CD4-positive, alpha-beta T cell treated with Interleukin-12 subunit alpha and Interleukin-12 subunit beta, for 1 hour (primary cell): ENCODE measurements at regions not wholly inside any gene's neighbourhood (a gene's known extent, or its start where the extent isn't known, plus 50 kb on each side); places are given as distances from the start of the nearest gene placed in this dataset.

Source experiments
- DNase-seq: peaks from one replicate; pipeline ENCODE4 v3.0.0-alpha.2; 2020

DNA sequence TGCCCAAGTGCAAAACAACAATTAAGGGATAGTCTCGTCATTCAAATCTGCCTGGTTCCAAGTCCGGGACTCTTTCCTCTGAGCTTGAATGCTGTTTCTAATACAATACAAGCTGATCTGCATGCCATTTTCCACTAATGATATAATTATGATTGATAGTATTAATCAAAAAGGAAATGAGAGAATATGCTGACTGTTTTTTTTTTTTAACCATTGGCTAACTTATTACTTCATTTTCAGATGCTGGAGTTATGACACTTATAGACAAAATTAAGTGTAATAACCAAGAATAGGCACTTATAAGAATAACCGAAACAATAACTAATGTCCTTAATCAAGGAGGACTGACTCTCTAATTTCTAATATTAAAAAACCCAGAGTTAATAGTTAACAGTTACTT, 343.6 kb downstream of the LPIN1 start:
- DNase-seq: no peak

DNA sequence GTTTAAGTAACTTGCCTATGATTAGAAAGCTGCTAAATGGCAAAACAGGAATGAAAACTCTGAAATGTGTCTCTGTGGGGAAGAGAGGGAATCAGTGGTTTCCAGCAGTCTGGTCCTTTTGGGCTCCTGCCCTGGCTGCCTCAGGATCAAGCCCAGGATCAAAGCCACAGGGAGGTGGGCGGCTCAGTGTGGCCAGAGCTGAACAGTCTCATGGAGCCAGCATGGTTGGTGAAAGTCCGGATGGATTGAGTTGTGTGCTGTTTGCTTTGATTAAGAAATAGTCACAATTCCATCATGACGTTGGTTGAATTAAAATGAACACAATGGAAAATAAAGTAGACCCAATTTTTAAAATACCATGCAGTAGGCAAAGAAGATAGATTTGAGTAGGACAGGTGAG, 344.2 kb downstream of the LPIN1 start:
- DNase-seq: no peak

DNA sequence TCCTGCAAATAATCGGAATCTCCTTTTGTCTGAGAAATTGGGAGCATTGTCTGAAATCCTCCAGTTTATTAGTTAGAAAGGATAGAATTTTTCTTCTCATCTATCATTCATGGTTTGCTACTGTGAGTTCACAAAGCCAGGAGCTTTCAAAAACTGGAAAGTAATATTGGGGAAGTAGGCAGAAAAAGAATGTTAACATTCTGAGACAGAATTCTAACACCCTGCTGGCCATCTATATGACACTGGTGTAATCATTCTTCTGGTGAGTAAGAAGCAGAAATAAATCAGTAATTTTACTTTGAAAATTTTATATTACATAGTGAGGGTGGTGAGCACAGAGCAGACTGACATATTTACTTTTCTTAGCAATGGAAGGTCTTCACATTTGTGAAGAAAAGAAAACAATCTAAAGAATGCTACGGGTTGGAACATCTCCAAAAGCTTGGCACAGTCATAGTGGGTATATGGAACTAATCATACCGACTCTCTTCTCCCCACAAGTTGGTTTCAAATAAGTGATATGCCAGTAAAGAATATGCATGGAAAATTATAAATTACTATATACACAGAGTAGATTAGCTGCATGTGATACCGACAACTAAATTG, 344.9 kb downstream of the LPIN1 start:
- no peak for DNase-seq

DNA sequence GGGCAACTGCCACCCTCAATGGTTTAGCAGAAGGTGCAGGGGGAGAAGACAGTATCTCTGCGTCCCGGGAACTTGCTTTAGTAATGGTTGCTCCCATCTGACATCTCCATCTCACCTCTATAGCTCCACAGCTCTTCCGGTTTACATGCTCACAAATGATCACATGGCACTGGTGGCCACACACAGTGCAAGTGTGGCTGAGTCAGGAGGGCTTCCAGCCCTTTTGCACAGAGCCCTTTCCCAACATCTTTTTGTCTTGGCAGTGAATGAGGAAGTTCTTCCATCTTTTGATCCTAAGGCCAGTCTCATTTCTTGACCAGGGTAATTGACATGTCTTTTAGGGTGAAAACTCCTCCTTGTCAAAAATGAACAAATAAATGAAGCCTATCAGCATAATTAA, 347.7 kb downstream of the LPIN1 start:
- DNase-seq: no peak

DNA sequence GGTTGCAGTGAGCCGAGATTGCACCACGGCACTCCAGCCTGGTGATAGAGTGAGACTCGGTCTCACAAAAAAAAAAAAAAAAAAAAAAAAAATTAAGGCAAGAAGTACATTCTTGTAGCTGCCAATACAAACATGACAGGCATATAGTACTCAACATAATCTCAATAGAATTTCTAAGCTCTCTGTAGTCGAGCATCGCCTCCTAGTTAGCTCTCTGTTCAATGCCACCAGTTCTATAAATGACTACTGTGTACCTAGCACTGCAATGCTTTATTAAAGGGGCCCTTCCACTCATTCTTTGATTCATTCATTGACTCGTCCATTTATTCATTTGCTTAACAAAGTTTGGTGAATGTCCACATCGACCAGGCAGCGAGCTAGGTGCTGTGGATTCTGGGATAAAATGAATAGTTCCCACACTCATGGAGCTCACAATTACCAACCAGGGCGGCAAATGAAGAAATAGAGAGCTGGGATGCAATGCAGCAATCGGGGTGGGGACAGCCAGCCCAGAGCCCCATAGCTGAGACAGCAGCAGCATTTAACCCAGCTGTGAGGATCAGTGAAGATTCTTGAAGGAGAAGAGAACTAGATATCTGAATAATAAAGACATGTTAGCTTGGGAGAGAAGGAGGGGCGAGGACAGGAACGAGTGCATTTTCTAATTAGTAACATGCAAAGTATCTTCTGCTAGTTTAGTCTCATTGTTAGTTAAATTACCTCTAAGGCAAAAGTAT, 349.8 kb downstream of the LPIN1 start:
- no peak for DNase-seq

DNA sequence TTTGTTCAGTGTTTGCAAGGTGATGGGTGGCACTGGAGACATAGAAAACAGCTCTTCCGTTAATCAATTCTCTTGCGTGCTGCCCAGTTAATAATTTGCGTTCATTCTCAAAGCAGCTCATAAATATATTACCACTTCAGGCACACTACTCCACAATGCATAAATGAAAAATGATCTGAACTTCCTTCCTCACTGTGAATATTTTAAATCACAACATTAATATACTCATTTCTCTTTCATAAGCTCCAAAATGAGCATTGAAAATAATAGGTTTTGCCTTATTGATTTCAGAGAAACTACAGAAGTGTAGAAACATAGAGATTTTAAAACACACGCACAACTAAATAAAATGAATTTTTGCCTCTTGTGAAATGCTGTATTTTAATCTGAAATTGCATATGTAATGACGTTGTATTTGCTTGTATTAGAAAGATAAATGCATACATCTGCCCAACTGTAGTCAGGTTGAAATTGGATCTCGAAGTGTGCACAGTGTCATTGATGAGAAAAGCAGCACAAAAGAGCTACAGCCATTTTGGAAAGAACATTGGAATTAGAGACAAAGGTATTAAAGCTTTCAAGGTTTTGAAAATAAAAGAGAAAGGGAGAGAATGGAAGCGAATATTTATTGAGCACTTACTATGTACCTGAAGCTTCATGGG, 350.5 kb downstream of the LPIN1 start:
- DNase-seq: no peak

DNA sequence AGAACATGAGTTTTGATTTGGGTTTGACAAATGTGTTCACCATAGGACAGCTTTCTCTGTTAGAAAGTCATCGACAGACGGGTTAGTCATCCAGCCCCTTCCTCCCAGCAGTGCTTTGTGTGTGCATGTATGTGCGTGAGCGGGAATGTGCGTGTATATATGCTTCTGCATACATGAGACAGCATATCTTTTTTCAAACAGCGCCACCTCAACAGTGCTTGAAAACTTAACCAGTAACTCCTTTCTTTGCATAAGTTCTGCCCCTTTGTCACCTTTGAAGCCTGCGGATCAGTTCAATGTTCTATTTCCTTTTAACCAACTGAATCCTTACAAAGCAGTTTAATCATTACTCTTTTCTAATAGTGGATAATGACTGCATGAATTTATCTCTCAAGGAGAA, 351.4 kb downstream of the LPIN1 start:
- no peak for DNase-seq

DNA sequence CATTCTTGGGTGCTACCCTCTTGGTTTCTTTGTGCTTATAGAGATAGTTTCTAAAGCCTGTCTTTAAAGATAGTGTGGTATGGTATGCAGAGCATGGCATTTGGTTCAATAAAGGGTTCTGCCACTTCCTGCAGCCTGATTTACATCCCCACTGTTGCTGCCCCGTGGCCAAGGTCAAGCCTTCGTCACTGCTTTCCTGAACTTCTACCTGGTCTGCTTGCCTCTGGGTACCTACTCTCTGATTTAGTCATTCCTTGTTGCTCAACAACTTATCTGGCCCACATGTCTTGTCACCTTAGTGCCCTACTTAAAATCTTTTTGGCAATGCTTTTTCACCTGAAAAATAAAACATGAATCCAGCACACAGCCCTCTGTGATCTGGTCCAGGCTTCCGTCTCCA, 352.9 kb downstream of the LPIN1 start:
- DNase-seq: no peak

DNA sequence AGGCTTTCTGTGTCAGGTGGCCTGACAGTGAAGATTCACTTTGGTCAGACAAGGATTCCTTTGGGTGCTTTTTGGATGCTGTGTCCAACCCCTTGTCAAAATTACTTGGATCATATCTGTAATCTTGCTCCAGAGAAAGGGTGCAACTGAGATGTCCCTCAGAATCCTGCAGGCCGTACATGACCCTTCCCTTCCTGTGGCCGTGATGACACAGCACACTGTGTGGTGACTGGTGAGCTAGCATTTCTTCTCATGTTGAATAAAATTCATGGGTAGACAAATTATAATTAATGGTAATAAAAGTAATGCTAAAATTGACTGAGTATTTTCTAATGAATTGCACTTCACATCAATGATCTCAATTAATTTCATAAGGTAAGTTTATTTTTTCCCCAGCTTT, 356.2 kb downstream of the LPIN1 start:
- no peak for DNase-seq

DNA sequence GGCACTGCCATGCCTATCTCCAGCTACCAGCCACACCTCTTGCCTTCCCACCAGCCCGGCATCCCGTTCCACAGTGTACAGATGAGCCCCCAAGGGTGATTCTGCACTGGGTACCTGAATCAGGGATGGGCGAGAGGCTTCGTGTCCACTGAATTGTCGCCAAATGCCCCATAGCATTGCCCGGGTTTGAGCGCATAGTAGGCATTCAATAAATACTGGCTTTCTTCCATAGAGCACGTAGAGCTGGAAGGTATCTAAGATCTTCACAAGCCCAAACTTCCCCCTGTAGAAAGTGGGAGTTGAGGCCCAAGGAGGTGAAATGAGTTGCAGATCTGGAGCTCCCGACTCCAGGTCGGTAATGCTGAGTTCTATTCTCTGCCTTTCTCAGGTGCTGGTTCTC, 358.7 kb downstream of the LPIN1 start:
- DNase-seq: no peak

DNA sequence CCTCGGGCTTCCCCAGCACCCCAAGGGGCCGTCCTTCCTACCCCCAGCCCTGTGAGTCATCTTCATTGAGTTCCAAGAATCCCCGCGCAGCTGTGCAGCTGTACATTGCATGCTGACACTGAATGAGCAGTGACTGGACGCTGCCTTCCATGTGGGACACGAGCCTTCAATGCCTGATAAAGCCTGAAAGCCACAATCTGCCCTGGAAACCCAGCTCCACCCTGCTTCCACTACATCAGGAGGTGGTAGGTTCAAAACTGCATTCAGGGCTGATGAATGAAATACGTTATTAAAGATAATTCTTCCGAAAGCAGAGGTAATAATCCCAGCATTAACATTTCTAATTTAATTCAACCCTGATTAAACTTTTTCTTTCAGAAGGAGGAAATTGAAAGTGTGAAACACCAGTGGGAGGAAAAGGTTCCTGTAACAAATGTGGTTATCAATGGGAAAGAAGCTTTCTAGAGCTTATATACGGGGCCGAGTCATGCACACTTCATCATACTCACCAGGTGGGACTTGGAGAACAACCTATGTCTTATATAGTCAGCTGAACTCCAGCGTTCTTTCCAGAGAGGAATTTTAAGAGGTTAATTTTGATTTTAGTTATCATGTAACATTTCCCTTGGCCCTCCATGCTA, 360.1 kb downstream of the LPIN1 start:
- DNase-seq: no peak

DNA sequence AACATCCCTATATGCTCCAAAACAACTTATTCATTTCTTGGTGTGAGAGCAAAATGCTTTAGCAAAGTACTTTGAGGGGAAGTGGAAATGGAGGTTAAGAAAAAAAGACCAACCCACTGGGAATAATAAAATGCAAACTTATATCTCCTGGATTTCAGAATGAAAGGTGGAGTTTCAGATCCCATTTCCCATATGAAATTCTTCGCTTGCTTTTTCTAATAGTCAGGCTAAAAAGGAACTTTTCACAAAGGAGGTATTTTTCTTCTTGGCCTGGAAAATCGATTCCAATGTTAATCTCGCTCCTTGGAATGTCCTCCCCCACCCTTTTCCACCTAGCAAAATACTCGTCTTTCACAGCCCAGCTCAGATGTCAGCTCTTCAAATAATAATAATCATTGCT, 360.9 kb downstream of the LPIN1 start:
- no peak for DNase-seq

DNA sequence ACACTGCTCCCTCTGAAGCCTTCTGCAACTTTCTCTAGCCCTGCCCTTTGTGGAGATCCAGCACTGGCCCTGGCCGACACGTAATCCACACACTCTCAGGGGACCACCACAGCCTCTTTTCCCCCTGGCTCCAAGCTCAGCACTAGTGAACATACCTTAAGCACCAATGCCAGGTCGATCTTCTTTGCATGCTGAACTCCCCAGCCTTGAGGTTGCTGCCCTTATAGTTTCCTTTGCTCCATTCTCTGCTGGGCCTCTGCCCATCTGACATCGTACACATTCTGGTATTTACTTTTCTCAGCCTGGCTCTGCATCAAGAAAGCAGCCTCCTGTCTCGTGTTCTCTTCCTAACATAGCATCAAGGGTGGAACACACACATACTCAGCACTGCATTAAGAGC, 361.5 kb downstream of the LPIN1 start:
- DNase-seq: no peak

DNA sequence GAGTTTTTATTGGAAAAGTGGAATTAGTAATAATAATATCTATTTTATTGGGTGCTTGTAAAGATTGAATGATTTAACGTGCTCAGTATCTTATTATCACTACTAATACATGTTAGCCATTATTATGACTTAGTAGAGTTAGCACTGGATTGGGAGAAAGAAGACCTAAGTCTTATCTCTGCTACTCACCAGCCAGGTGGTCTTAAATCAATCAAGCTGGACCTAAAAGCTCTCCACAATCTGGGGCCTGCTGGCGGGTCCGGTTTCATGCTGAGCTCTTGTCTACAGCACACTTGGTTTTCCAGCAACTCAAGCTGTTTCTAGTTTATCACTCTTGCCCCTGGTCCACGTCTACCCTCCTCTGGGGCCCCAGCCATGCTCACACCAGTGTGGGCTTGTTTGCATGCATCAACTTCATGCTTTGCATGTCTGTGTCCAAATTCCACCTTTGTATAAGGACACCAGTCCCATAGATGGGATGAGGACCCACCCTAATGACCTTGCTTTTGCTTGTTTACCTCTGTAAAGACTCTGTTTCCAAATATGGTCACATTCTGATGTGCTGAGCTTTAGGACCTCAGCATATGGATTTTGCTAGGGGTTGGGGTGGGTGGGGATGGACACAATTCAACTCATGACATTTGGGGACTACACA, 363.1 kb downstream of the LPIN1 start:
- no peak for DNase-seq

DNA sequence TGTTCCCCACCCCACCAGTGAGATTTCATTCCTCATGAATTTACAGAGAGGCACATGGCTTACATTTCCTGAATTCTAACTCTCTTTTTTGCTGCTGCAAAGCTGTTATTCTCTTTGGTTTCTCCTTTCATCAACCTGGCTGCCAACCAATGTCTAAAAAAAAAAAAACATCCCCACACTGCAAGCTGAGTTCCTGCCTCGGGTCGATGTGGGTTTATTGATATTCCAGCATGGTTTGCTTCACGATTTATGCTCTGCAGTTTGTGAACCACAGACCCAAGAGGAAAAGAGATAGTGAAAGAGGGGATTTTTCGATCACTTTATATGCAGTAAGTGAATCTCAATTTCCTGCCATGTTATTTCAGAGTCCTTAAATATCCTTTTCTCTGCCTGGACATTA, 363.6 kb downstream of the LPIN1 start:
- DNase-seq: peak; percentile 30

DNA sequence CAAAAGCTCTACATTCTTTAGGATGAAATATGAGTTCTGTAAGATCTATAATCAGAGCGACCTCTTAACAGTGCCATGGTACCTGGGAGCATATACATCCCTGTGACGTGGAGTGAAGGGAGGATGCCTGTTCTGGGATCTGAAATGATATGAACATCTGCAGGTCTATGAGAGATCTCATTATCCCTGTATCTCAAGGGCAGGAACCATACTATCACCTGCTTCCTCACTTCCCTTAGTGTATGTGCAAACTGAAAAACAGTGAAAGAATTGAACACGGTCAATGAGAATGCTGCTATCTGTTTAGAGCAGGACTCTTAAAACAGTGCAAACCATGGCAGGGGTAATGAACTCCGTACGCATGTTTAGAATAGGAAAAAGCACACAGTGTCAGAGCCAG, 364.0 kb downstream of the LPIN1 start:
- no peak for DNase-seq

DNA sequence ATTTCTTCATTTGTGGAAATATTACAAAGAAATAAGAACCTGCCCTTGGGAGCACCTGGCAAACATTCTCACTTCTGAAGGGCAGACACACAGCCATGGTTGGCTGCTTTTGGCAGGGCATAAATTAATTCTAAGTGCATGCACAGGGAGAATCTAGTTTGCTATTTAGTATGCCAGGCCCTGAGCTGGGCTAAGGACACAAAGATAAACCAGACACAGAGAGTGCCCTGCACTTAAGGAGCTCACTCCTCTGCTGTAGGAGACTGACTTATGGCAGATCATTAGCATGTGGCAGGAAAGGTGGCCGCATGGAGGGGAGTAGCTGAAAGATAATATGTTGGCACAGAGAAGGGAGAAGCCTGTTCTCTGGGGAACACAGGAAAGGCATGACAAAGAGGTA, 367.0 kb downstream of the LPIN1 start:
- no peak for DNase-seq

DNA sequence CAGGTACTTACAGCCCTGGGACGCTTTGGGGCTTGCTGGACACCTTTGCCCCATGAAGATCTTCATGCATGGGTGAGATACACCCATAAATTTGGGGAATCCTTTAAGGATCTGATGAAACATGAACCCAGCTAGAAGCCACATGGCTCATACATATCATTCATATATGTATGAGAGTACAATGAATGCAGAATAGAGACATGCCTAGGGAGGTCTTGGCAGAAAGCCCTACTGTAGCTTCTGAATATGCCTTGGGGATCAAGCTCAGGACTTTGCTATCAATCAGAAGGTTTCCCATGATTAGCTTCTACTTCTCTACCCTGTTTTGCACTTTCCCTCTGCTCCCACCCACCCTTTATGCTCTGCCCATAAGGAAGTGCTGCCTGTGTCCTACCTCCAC, 368.4 kb downstream of the LPIN1 start:
- no peak for DNase-seq

DNA sequence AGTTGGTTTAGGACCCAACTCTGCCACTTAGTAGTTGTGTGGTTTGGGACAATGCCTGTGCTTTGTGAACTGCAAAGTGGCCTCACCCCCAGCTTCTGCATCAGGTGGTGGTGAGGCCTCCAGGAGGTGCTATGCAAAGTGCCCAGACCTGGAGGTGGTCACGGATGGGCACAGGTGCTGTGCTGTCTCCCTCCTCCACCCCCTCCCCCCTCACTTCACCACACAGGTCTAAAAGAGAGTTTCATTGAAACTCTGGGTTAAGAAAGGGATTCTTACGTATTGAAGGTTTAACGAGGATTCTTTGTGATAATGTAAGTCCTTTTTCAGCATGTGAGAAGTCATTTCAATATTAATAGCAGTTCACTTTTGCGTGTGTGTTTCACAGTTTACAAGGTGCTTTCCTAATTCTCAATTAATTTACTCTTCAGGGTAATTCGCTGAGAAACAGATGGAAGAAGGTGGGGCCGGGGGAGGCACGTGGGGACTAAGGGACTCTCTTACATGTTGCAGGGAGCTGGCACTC, 369.9 kb downstream of the LPIN1 start:
- no peak for DNase-seq

DNA sequence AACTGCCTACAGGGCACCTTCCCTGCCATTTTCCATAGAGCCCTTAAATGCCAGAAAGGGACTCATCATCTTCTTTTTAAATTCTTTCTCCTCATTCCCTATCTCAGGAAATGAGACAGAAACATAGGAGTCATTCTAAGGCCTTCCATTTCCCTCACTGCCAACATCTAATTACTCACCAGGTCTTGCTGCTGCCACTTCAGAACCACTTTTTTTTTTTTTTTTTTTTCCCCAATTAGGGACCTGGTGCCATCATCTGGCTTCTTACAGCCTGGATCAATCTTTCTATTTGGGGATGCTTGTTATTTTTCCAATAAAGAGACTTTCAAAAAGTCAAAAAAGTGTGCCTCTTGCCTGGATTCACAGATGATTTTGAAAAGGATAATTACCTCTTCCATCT, 373.4 kb downstream of the LPIN1 start:
- no peak for DNase-seq

DNA sequence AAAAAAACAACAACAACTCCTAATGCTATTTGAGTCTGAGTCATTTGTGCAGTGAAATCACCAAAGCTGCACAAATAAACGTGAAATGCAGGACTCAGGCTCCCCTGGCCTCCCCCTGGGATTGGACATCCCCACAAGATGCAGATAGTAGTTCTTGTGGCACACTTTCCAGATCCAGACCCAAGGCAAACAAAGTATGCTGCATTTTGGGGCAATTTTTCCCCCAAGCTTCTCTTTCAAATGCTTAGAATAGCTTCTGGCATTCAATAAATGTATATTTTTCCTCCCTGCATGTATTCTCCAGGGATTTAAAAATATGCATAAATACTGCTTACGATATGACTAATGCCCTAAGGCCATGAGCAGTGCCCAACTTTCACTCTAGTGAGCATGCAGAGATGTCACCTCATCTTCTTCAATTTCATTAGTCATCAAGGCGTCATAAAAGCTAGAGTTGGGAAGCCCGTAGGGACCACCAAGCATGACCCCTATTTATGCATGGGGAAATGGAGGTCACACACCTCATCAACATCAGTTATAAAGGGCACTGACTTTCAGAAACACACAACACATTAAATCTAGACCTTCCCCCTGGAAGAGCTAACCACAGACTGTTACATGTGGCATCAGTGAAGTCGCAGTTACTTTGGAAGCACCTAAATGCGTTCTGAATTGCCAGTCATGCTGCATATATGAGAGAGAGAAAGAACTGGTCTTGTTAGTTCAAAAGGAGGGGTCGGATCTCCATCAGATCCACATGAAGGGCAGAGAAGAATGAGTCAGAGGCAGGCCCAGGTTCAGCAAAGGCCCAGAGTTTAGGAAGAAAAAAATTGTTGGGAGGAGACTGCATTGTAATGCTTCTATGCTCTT, 374.1 kb downstream of the LPIN1 start:
- no peak for DNase-seq

DNA sequence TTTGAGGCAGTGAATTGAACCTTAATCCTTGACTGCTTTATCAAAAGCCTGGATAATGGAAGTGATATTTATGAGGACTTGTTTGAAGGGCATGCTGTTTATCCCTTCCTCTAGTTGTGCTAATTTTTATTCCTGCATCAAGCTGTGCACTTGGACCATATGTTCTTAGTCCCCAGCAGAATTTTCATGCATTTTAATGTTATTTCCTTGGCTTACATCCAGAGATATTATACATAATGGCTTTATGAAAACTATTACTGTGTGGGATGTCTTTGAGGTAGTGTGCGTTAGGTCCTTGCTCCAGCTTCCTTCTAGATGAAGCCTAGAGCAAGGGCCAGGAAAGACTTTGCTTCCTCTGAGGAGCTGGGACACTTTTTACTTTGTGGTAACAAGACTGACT, 378.4 kb downstream of the LPIN1 start:
- DNase-seq: no peak
